Caco-2 (cell line): ENCODE measurements at regions not wholly inside any gene's neighbourhood (a gene's known extent, or its start where the extent isn't known, plus 50 kb on each side); places are given as distances from the start of the nearest gene placed in this dataset.
"Not testable (repeated sequence)": the region's sequence is repeated elsewhere in the genome, so short reads cannot be mapped to it uniquely, and the experiment has no call there.

Source experiments
- BruUV-seq: library from RNA; stranded (reverse); fragments of 400-500 nt; replicated peaks from 2 replicates; lab custom pipeline; 2021; lab: Mats Ljungman, UMichigan
- CTCF ChIA-PET: fragments of 300-600 bp; sonication (Branson Sonifier 250); formaldehyde crosslinking; loops from one replicate; lab custom pipeline; 2022; ENCODE audit warnings: antibody characterized with exemption; lab: Charles Lee
- POLR2A ChIA-PET: fragments of 300-600 bp; sonication (Branson Sonifier 250); formaldehyde crosslinking; loops from one replicate; lab custom pipeline; 2022; ENCODE audit warnings: antibody characterized with exemption; lab: Charles Lee
- DNase-seq, 2 experiments: peaks; one replicate each; pipeline versions ENCODE4 v3.0.0 to v3.0.0-alpha.2; 2020 to 2022
- H3K27me3 ChIP-seq: replicated peaks from 2 replicates; pipeline ENCODE4 v1.6.0; 2011; ENCODE audit warnings: low read length; ENCODE audit not compliant: control insufficient read depth, insufficient read depth
- H3K36me3 ChIP-seq: 2 replicates; pipeline ENCODE4 v1.5.1; 2011; ENCODE audit warnings: low read length; ENCODE audit not compliant: control insufficient read depth, insufficient read depth
- H3K4me1 ChIP-seq: fragments of 250-450 bp; sonication (Bioruptor Pico); 2 replicates; pipeline ENCODE4 v1.5.1; 2020; ENCODE audit warnings: mild to moderate bottlenecking
- H3K4me3 ChIP-seq: 2 replicates; pipeline ENCODE4 v1.5.1; 2011; ENCODE audit warnings: low read depth, mild to moderate bottlenecking, control low read depth, low read length
- H3K9me3 ChIP-seq: fragments of 250-450 bp; sonication (Bioruptor Pico); 2 replicates; pipeline ENCODE4 v1.5.1; 2020; ENCODE audit warnings: mild to moderate bottlenecking, moderate library complexity
- H3K27ac Mint-ChIP-seq: one replicate; pipeline ENCODE4 v1.8.0; 2022; ENCODE audit warnings: mixed read lengths; ENCODE audit not compliant: unreplicated experiment
- H3K27me3 Mint-ChIP-seq: one replicate; pipeline ENCODE4 v1.8.0; 2022; ENCODE audit warnings: mixed read lengths; ENCODE audit not compliant: insufficient read depth, unreplicated experiment
- H3K36me3 Mint-ChIP-seq: one replicate; pipeline ENCODE4 v1.8.0; 2022; ENCODE audit warnings: mild to moderate bottlenecking, mixed read lengths; ENCODE audit not compliant: insufficient read depth, unreplicated experiment
- H3K4me1 Mint-ChIP-seq: one replicate; pipeline ENCODE4 v1.8.0; 2022; ENCODE audit warnings: low read depth, mixed read lengths; ENCODE audit not compliant: unreplicated experiment
- H3K4me3 Mint-ChIP-seq: one replicate; pipeline ENCODE4 v1.8.0; 2022; ENCODE audit warnings: mild to moderate bottlenecking, moderate library complexity, mixed read lengths; ENCODE audit not compliant: unreplicated experiment
- H3K9me3 Mint-ChIP-seq: one replicate; pipeline ENCODE4 v1.8.0; 2022; ENCODE audit warnings: mixed read lengths; ENCODE audit not compliant: unreplicated experiment
- CTCF ChIP-seq, 2 experiments: fragments of 200-600 bp in 1 of 2; IDR thresholded peaks; 1 replicate in 1 of 2; 2 replicates in 1 of 2; pipeline versions ENCODE4 v1.5.1 to v1.8.0; 2011 to 2022; ENCODE audit warnings: antibody characterized with exemption in 1 of 2, control low read depth in 1 of 2, inconsistent platforms in 1 of 2, low read depth in 1 of 2, low read length in 1 of 2, mild to moderate bottlenecking in 1 of 2, moderate library complexity in 1 of 2; ENCODE audit not compliant: insufficient read depth in 1 of 2, severe bottlenecking in 1 of 2, unreplicated experiment in 1 of 2
- intact Hi-C: fragments of 100-400 bp; cut with micrococcal nuclease; formaldehyde crosslinking; loops from one replicate; pipeline ENCODE4 v1.10.0; 2022; ENCODE audit not compliant: unreplicated experiment

GRCh38 chr9:102445181-102445747 is 549.9 kb upstream of the CYLC2 start:
- Mint-ChIP-seq H3K9me3 (peaks cover 11% of the 10 kb centered on the region), H3K4me3 (no peak overlapping the region), H3K36me3 (no peaks in the 10 kb centered on the region), H3K27ac (no peak overlapping the region), H3K27me3 (no peaks in the 10 kb centered on the region), H3K4me1 (no peaks in the 10 kb centered on the region)
- Histone ChIP-seq H3K27me3 (no peaks in the 10 kb centered on the region), H3K36me3 (no peaks in the 10 kb centered on the region), H3K9me3 (no peaks in the 10 kb centered on the region), H3K4me3 (no peak overlapping the region), H3K4me1 (no peaks in the 10 kb centered on the region)
- no peak for TF ChIP-seq CTCF (IDR thresholded peaks at IDR 0.05; ENCODE audit: insufficient read depth in 1 of 2, low read depth in 1 of 2, low read length in 1 of 2, severe bottlenecking in 1 of 2, unreplicated experiment in 1 of 2)
- POLR2A ChIA-PET = no interaction called here
- no TSS peak for BruUV-seq
- intact Hi-C loops = no loop called here
- DNase-seq = no peak
- CTCF ChIA-PET = no interaction called here

- no peak for TF ChIP-seq CTCF (IDR thresholded peaks at IDR 0.05; ENCODE audit: insufficient read depth in 1 of 2, low read depth in 1 of 2, low read length in 1 of 2, severe bottlenecking in 1 of 2, unreplicated experiment in 1 of 2)
- Mint-ChIP-seq H3K27me3 (no peaks in the 10 kb centered on the region), H3K4me3 (no peak overlapping the region), H3K36me3 (no peaks in the 10 kb centered on the region), H3K4me1 (no peaks in the 10 kb centered on the region), H3K27ac (no peak overlapping the region), H3K9me3 (no peaks in the 10 kb centered on the region)
- BruUV-seq = no TSS peak
- Histone ChIP-seq H3K4me1 (no peaks in the 10 kb centered on the region), H3K36me3 (no peaks in the 10 kb centered on the region), H3K27me3 (no peaks in the 10 kb centered on the region), H3K9me3 (no peaks in the 10 kb centered on the region), H3K4me3 (no peak overlapping the region)
- ChIA-PET CTCF (no interaction called here), POLR2A (no interaction called here)
- DNase-seq = no peak
- intact Hi-C loops = no loop called here
Measured at GRCh38 chr9:102439583-102439982, 555.5 kb upstream of the CYLC2 start.

GRCh38 chr9:102436599-102436998 is 558.5 kb upstream of the CYLC2 start:
- H3K4me1 ChIP-seq, H3K4me3 Mint-ChIP-seq, H3K27me3 ChIP-seq, H3K27ac Mint-ChIP-seq, H3K9me3 Mint-ChIP-seq, H3K4me3 ChIP-seq, H3K9me3 ChIP-seq, DNase-seq, BruUV-seq, intact Hi-C loops, POLR2A ChIA-PET, CTCF ChIA-PET, H3K4me1 Mint-ChIP-seq, H3K36me3 Mint-ChIP-seq, H3K27me3 Mint-ChIP-seq, H3K36me3 ChIP-seq: not testable (repeated sequence)

GRCh38 chr9:102435427-102435826 is 559.7 kb upstream of the CYLC2 start:
- Mint-ChIP-seq H3K27ac (no peak overlapping the region), H3K36me3 (no peaks in the 10 kb centered on the region), H3K4me3 (no peak overlapping the region), H3K27me3 (no peaks in the 10 kb centered on the region), H3K9me3 (no peaks in the 10 kb centered on the region), H3K4me1 (no peaks in the 10 kb centered on the region)
- no peaks in the 10 kb centered on the region for H3K9me3 ChIP-seq
- no peak for DNase-seq
- H3K4me3 ChIP-seq = no peak overlapping the region
- H3K27me3 ChIP-seq = no peaks in the 10 kb centered on the region
- H3K4me1 ChIP-seq = no peaks in the 10 kb centered on the region
- intact Hi-C loops = no loop called here
- CTCF ChIA-PET = no interaction called here
- POLR2A ChIA-PET = no interaction called here
- no TSS peak for BruUV-seq
- TF ChIP-seq CTCF (IDR thresholded peaks at IDR 0.05; ENCODE audit: insufficient read depth in 1 of 2, low read depth in 1 of 2, low read length in 1 of 2, severe bottlenecking in 1 of 2, unreplicated experiment in 1 of 2) = no peak
- no peaks in the 10 kb centered on the region for H3K36me3 ChIP-seq
